HG03571 (cell line): ENCODE measurements at regions not wholly inside any gene's neighbourhood (a gene's known extent, or its start where the extent isn't known, plus 50 kb on each side); places are given as distances from the start of the nearest gene placed in this dataset.

ENCODE experiments used
- ATAC-seq: cut with Tn5 transposase; IDR thresholded peaks from one replicate; pipeline ENCODE4 v1.9.1; 2021; ENCODE audit not compliant: unreplicated experiment

DNA sequence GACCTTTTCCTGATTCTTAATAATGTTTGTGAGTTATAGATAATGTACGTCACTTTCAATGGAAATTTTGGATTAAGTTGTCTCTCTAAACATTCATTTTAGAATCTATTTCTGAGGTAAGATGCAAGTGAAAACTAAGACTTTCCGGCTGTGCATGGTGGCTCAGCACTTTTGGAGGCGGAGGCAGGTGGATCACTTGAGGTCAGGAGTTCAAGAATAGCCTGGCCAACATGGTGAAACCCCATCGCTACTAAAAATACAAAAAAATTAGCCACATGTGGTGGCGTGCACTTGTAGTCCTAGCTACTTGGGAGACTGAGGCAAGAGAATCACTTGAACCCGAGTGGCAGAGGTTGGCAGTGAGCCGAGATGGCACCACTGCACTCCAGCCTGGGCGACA is 524.6 kb upstream of the SLIT2 start:
- no peak for ATAC-seq

GRCh38 chr4:19725130-19725529 is 526.6 kb upstream of the SLIT2 start:
- ATAC-seq = no peak

GRCh38 chr4:19722404-19722803 is 529.3 kb upstream of the SLIT2 start:
- no peak for ATAC-seq

- ATAC-seq = no peak
These were observed 530.1 kb upstream of the SLIT2 start for GRCh38 chr4:19721587-19721986.

DNA sequence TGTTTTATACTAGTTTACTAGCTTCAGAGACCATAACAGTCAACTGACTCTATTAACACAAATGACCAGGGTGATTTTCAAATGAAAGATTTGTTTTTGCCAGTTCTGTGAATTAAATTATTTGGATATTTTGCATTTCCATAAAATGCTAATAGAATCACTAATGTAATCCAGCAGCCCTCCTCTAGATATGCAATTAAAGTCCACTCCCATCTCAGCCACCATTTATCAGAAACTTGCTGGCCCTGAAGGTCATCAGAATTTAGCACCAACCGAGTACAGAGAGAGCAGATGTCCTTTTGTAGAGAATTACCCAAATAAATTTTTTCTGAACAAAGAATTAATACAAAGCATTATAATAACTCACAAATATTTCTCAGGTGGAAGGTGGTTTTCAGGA is 531.1 kb upstream of the SLIT2 start:
- no peak for ATAC-seq

GRCh38 chr4:19720190-19720589 is 531.5 kb upstream of the SLIT2 start:
- no peak for ATAC-seq

DNA sequence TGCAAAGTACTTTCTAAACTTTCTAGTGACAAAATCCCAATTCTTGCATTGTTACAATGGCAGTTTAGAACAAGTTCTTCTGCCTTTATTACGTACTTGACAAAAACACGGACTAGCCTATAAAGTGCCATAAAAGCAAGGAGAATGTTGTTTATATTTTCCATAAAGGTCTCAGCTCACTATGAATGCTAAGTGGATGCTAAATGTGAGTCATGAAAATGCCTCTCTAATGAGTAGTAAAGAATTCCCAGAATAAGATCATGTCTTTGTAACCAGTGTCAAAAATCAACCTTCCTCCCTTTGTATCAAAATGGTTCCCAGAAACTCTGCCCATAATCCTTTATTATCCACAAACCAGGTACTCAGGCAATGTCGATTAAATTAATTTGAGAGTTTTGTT is 539.8 kb upstream of the SLIT2 start:
- no peak for ATAC-seq

- ATAC-seq = no peak
These were observed 543.8 kb upstream of the SLIT2 start for GRCh38 chr4:19707876-19708275.

DNA sequence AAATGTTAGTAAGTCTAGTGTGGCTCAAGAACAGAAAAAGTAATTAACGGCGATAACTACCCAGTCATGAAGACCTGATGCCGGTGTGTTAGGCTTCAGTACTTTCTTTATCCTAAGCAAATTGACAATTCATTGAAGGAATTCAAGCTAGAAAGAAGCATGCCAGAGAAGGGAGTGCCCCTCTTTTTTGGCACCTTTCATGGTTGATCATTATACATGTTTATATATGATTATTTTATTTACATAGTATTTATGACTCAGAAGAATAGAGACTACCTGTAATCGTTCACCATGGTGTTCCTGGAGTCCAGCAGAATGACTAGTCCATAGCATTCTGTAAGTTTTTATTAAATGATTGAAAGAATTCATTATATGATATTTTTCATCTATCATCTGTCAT is 548.3 kb upstream of the SLIT2 start:
- no peak for ATAC-seq

DNA sequence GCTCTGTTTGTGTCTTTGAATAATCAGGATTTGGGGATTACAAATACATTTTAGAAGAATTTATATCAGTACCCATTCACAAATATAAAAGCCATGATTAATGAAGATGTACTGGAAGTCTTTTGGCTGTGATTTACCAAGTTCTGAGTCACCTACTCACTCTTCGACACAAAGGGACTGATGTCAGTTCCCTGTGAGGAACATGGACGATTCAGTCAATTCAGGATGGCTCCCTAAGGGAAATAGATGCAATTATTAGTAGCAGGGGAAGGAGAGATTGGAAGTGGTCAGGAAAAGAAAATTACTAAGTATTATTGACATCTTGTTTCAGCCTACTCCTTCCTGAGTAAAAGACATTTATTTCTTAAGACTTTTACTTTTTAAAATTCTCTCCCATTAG is 550.7 kb upstream of the SLIT2 start:
- ATAC-seq = no peak

DNA sequence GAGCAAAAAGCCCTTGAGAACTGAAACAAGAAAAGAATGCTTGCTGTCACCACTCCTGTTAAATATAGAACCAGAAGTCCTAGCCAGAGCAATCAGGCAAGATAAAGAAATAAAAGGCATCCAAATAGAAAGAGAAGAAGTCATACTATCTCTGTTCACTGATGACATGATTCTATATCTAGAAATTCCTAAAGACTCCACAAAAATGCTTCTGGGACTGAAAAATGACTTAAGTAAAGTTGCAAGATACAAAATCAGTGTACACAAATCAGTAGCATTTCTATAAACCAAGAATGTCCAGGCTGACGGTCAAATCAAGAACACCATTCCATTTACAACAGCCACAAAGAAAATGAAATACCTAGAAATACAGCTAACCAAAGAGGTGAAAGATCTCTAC is 552.7 kb upstream of the SLIT2 start:
- ATAC-seq = no peak

GRCh38 chr4:19694812-19695211 is 556.9 kb upstream of the SLIT2 start:
- ATAC-seq = no peak

DNA sequence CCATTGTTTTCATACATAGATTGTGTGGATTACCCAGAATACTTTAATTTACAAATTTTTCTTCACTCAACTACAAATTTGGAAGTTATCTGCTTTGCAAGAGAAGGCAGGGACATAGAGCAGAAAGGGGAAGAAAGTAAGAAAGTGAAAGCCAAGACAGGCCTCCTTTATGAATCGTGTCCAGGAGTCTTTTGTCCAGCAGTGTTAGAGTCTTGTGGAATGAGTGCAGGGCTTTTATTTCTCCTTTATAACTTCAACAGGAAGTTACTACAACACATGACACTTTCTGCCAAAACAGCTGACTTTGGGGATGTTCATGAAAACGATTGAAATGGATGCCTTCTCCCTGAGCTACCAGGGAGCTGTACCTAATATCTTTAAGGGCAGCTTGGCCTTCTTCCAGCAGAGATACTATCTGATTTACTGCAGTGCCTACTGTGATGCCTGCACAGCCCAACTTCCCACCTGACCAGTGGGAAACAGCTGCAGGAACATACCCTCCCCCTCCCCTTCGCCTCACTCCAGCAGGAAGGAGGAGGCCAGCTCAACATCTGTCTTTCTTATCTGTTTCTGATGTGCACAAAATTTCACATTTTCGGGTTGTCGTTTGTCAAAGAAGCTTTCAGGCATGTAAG is 557.7 kb upstream of the SLIT2 start:
- ATAC-seq = no peak

- no peak for ATAC-seq
These were observed 562.2 kb upstream of the SLIT2 start for GRCh38 chr4:19689511-19689910.

DNA sequence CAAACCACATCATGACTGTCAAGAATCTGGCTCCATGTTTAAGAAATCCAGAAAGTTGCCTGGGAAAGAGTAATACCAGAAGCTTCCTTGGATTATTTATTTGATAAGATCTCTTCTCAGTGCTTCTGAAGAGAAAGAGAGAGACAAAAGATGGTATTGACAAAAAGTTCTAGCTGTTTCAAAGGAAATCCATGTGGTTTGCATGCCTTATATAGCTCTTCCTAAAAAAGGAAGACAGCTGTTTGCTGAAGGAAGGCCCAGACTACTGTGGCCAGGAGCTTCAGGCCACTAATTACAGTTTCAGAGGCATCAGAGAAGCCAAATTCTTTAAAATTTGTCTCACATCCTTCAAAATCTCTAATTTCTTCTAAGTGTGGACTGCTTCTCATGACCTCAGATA is 565.2 kb upstream of the SLIT2 start:
- ATAC-seq = no peak

GRCh38 chr4:19684084-19684483 is 567.6 kb upstream of the SLIT2 start:
- ATAC-seq = no peak

GRCh38 chr4:19683426-19683825 is 568.3 kb upstream of the SLIT2 start:
- no peak for ATAC-seq

- no peak for ATAC-seq
These were observed 574.5 kb upstream of the SLIT2 start for GRCh38 chr4:19677211-19677610.

- no peak for ATAC-seq
These were observed 576.4 kb upstream of the SLIT2 start for GRCh38 chr4:19675172-19675811.

DNA sequence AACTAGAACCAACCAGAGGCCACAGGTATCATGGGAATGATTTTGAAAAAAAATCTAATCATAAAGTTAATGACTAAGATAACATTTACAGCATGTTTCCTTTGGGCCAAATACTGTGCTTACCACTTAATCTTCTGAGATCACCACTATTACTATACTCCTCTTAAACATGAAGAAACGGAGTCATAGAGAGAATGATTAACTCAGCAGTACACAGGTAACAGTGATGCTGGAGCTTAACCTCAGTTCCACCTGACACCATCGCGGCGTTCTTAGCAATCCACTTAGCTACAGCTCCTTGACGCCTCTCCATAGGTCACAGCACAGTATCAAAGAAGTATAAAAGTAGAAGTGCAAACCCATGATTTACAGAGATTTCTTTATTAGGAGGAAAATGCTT is 592.6 kb upstream of the SLIT2 start:
- ATAC-seq = no peak

DNA sequence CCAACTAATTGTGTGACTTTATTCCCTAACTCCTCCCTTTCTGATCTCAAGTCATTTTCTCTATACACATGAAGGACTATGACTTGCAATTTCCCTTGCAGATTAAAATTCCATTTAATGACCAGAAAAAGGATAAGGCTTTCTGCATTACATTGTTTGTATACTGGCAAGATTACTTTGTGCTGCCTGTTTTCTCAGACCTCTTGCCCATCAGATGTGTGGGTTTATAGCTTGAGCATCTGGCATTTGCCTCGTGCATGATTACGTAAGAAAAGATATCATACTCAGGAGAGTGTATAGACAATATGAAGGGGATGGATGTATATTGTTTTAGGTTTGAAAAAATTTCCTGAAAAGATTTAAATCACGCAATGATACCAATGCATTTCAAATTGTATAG is 593.8 kb upstream of the SLIT2 start:
- no peak for ATAC-seq

DNA sequence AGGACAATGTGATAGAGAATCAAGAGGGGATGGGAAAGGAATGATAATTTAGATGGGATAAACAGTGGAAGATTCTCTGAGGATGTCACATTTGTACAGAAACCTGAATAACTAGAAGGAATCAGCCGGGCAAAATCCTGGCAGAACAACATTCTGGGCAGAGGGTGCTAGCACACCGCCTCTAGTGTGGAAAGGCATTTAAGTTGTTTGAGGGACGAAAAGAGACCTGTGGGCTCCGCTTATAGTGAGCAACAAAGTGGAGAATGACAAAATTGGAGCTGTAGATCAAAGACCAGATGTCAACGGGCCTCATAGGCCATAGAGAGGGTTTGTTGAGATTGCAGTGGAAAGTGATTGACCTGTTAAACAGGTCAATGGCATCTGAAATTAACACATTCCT is 596.0 kb upstream of the SLIT2 start:
- ATAC-seq = no peak
